GM12801 (cell line): ENCODE measurements at regions not wholly inside any gene's neighbourhood (a gene's known extent, or its start where the extent isn't known, plus 50 kb on each side); places are given as distances from the start of the nearest gene placed in this dataset.

Experiments used
- TF ChIP-seq, protein P1 (sequence below): IDR thresholded peaks from one replicate; pipeline ENCODE4 v1.5.1; 2011; ENCODE audit warnings: control low read depth; ENCODE audit not compliant: insufficient read length; ENCODE audit errors: extremely low read depth

DNA sequence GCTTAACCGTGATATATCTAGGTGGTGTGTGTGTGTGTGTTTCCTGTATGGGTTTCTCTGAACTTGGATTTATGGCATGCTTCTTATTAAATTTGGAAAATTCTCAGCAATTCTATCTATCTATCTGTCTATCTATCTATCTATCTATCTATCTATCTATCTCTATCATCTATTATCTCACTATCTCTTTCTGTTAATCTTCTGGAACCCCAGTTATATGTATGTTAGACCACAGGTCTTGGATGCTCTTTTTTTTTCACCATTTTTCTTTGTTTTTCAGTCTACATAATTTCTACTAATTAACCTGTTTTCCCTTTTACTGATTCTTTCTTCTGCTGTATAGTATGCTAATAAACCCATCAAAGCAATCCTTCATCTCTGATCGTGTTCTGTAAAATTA lies 538.0 kb downstream of the PTPRU start:
- TF ChIP-seq, protein P1, sequence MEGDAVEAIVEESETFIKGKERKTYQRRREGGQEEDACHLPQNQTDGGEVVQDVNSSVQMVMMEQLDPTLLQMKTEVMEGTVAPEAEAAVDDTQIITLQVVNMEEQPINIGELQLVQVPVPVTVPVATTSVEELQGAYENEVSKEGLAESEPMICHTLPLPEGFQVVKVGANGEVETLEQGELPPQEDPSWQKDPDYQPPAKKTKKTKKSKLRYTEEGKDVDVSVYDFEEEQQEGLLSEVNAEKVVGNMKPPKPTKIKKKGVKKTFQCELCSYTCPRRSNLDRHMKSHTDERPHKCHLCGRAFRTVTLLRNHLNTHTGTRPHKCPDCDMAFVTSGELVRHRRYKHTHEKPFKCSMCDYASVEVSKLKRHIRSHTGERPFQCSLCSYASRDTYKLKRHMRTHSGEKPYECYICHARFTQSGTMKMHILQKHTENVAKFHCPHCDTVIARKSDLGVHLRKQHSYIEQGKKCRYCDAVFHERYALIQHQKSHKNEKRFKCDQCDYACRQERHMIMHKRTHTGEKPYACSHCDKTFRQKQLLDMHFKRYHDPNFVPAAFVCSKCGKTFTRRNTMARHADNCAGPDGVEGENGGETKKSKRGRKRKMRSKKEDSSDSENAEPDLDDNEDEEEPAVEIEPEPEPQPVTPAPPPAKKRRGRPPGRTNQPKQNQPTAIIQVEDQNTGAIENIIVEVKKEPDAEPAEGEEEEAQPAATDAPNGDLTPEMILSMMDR: no peak

DNA sequence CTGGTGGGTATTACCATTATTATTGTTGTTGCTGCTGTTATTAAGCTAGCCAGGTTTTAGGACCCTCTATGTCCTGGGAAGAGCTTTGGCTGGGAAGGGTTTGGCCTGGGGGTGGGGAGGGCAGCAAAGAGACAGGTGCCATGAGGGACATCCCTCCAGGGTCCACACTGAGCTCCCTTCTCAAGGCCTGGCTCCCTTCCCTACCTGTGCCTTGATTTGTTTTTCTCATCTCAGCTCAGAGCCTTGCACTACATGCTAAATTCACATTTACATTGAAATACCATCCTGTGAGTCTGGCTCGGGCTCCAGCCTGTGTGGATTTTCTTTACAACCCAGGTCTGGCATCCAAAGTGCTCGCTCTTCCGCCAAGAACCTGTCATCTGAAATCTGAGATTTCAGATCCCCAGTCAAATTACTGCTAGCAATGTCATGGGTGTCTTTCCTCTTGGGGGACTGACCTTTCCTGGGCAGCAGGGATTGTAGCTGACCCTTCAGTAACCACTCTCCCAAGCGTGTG lies 536.3 kb downstream of the PTPRU start:
- TF ChIP-seq, protein P1: no peak

DNA sequence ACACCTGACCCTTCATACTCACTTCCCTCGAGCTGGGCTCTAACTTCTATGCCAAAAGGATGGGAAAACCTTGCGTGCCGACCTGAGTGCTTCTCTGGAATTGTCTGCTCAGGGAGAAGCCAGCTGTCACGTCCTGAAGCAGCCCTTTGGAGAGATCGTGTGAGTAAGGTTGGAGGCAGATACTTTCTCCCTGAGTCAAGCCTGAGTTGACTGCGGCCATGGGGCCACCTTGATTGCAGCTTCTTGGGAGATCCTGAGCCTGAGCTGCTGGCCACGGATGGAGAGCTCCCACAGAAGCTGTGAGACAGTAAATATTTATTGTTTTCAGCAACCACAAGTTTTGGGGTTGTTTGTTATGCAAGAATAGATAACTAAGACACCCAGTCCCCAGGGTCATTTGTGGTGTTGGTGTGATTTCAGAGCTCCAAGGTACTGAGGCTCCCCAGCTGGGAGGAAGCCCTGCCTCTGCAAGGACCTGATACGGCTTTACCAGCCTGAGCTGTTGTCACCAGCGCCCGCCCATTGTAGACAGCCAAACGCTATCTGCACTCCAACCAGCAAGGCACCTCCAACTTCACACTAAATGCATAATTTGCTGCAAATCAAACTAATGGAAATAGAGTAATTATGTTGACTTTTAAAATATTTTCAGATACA lies 531.6 kb downstream of the PTPRU start:
- TF ChIP-seq, protein P1: no peak

DNA sequence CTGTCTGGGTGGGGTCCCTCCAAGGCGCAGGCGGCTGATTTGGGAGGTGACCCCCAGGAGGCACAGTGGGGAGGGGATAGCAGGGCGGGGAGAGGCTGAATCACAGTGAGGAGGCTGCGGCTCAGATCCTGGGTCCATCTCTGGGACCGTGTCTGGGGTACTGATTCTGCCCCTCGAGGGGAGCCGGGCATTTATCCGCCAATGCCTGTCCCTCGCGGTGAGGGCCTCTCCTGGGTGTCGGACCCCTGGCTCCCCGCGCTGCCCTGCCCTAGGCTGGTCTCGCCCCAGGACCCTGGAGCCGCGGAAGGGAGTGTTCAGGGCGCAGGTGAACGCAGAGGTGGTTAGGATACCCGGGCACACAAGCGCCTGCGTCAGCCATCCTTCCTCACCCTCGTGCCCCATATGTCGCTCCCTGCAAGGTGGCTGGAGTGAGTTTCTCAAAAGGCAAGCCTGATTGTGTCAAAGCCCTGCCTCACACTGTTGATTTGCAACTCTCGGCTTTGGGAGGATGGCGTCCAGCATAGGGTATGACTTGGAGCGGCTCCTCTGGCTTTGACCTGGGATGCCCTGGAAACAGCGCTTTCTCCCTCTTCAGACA lies 530.9 kb downstream of the PTPRU start:
- TF ChIP-seq, protein P1: no peak

DNA sequence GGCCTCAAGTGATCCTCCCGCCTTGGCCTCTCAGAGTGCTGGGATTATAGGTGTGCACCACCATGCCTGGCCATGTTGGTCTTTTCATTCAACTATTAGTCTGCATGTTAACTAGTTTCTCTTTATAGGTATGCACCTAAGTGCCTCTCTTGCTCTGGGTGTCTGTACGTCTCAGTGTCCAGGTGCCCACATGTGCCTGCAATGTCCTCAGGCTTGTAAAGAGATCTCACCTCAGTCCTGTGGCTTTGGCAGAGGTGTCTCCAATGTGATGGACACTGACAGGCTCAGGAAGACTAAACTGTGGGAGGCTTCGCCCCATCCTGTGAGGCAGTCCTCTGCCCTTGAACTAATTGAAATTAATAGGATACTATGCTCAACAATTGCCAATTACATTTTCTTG lies 526.3 kb downstream of the PTPRU start:
- TF ChIP-seq, protein P1: no peak

DNA sequence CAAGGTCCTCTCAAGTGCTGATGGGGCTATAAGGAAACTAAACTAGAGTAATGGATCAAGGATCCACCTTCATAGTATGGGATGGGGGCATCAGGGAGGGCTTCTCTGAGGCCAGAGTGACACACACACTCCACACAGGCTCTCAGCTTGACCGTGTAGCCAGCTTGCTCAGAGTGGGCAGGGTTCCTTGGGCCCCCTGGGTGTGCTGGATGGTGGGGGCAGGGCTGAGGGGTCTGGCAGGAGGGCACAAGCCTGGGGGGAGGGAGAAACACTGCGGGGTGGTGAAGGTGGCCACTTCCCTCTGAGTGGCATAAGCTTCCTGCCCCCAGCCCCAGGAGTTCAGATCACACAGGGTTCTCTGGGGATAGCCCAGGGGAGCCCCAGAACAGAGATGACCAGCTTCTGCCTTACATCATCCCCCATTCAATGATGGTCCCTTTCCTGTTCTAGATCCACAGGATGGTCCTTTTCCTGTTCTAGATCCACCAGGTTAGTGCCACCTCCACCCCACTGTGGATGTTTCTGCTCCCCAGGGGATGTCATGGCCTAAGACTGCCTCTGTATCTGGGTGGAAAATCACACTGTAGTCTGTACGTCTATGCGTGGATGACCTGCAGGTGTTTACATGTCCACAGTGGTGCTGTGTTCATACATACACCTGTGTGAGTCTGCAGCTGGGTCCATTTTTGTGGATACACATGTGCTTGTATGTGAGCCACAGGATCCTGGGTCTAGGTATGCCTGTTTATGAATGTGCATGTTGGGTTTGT lies 525.0 kb downstream of the PTPRU start:
- TF ChIP-seq, protein P1: no peak

GRCh38 chr1:29760067-29760564 lies 523.8 kb downstream of the PTPRU start:
- TF ChIP-seq, protein P1: no peak
